ENCODE measurements at regions not wholly inside any gene's neighbourhood (a gene's known extent, or its start where the extent isn't known, plus 50 kb on each side); places are given as distances from the start of the nearest gene placed in this dataset.

GRCh38 chr9:28930766-28931165, 1357.5 kb upstream of the C9orf72 start:
- no peak for TF ChIP-seq CTCF (conservative IDR thresholded peaks at IDR 0.05; ENCODE audit: low read length)
- no peak for TF ChIP-seq EZH2phosphoT487 (IDR thresholded peaks at IDR 0.05; ENCODE audit: borderline replicate concordance)

Measured in Loucy (cell line).